Endodermal cell (in vitro differentiated cells): ENCODE measurements at regions not wholly inside any gene's neighbourhood (a gene's known extent, or its start where the extent isn't known, plus 50 kb on each side); places are given as distances from the start of the nearest gene placed in this dataset.

ENCODE experiments used
- DNase-seq: peaks from one replicate; pipeline ENCODE4 v3.0.0-alpha.2; 2017
- H3K27ac ChIP-seq: 2 replicates; pipeline ENCODE4 v1.5.1; 2013; ENCODE audit warnings: mild to moderate bottlenecking, low read depth, low read length, moderate library complexity
- H3K27me3 ChIP-seq: 2 replicates; pipeline ENCODE4 v1.6.1; 2013; ENCODE audit warnings: mild to moderate bottlenecking, low read length, moderate library complexity; ENCODE audit not compliant: insufficient read depth, control insufficient read depth, poor library complexity, severe bottlenecking
- H3K36me3 ChIP-seq: 2 replicates; pipeline ENCODE4 v1.7.0; 2013; ENCODE audit warnings: mild to moderate bottlenecking, low read length, moderate library complexity; ENCODE audit not compliant: control insufficient read depth, insufficient read depth
- H3K4me1 ChIP-seq: one replicate; pipeline ENCODE4 v1.7.0; 2013; ENCODE audit warnings: low read length; ENCODE audit not compliant: control insufficient read depth, insufficient read depth
- H3K4me3 ChIP-seq: 2 replicates; pipeline ENCODE4 v1.5.1; 2013; ENCODE audit warnings: mild to moderate bottlenecking, low read length, moderate library complexity
- H3K9ac ChIP-seq: 2 replicates; pipeline ENCODE4 v1.6.1; 2013; ENCODE audit warnings: mild to moderate bottlenecking, low read length, moderate library complexity; ENCODE audit not compliant: poor library complexity, severe bottlenecking; ENCODE audit errors: extremely low read depth
- H3K9me3 ChIP-seq: 2 replicates; pipeline ENCODE4 v1.6.1; 2013; ENCODE audit warnings: mild to moderate bottlenecking, low read length, moderate library complexity; ENCODE audit not compliant: control insufficient read depth
- H3K27ac Mint-ChIP-seq: 2 replicates; pipeline ENCODE4 v1.8.0; 2020; ENCODE audit warnings: mixed read lengths
- H3K27me3 Mint-ChIP-seq: 2 replicates; pipeline ENCODE4 v1.8.0; 2021; ENCODE audit warnings: mild to moderate bottlenecking, mixed read lengths; ENCODE audit not compliant: insufficient read depth
- H3K36me3 Mint-ChIP-seq: 2 replicates; pipeline ENCODE4 v1.8.0; 2020; ENCODE audit warnings: low read depth, mixed read lengths
- H3K4me1 Mint-ChIP-seq: 2 replicates; pipeline ENCODE4 v1.8.0; 2020; ENCODE audit warnings: mixed read lengths
- H3K4me3 Mint-ChIP-seq: 2 replicates; pipeline ENCODE4 v1.8.0; 2020; ENCODE audit warnings: mild to moderate bottlenecking, moderate library complexity, mixed read lengths
- H3K9me3 Mint-ChIP-seq: 2 replicates; pipeline ENCODE4 v1.8.0; 2020; ENCODE audit warnings: mild to moderate bottlenecking, mixed read lengths
- CTCF ChIP-seq: fragments of 200-600 bp; sonication (generic); conservative IDR thresholded peaks from 2 replicates; pipeline ENCODE4 v1.5.0; 2021; ENCODE audit warnings: antibody characterized with exemption, mild to moderate bottlenecking
- whole genome bisulfite sequencing, 2 experiments: methylation state at CpG; one replicate each; pipeline versions ENCODE4 v1.1.5 to v1.1.7; 2013; ENCODE audit warnings: missing lambda C conversion rate in 2 of 2, mixed read lengths in 1 of 2; ENCODE audit not compliant: insufficient coverage in 1 of 2, insufficient read length in 1 of 2; 5-methylcytosine and 5-hydroxymethylcytosine counted together

DNA sequence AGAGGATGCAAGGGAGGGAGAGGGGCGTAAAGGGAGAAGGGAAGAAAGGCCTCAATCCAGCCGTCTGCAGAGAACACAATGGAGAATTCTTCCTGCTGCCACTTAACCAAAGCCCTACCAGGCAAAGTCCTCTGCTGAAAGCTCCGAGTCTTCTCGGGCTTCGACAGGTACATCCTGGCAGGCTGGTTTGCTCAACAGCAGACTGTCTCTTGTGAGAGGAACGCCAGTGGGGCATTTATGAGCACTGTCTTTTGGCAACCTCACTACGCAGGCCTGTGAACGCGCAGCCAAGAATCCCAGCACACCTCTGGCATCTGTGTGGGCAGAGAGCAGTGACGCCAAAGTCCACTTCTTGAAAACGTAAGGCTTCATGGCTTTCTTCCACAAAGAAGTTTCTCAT is 207.5 kb upstream of the FAM9B start:
- Histone ChIP-seq H3K36me3 (no peaks in the 10 kb centered on the region), H3K27ac (no peak overlapping the region), H3K4me1 (no peaks in the 10 kb centered on the region), H3K9ac (no peak overlapping the region), H3K4me3 (no peak overlapping the region), H3K27me3 (no peaks in the 10 kb centered on the region), H3K9me3 (no peaks in the 10 kb centered on the region)
- Mint-ChIP-seq H3K4me1 (no peaks in the 10 kb centered on the region), H3K27ac (no peak overlapping the region), H3K9me3 (peaks cover 42% of the 10 kb centered on the region), H3K4me3 (no peak overlapping the region), H3K36me3 (no peaks in the 10 kb centered on the region), H3K27me3 (no peaks in the 10 kb centered on the region)
- WGBS, 2 experiments = 90 to 92% methylated on average over 4 to 11 of the region's 11 CpGs
- no peak for TF ChIP-seq CTCF
- no peak for DNase-seq

- Mint-ChIP-seq H3K4me1 (no peaks in the 10 kb centered on the region), H3K36me3 (no peaks in the 10 kb centered on the region), H3K9me3 (peaks cover 53% of the 10 kb centered on the region), H3K4me3 (no peak overlapping the region), H3K27ac (no peak overlapping the region), H3K27me3 (no peaks in the 10 kb centered on the region)
- no peak for TF ChIP-seq CTCF
- no peaks in the 10 kb centered on the region for H3K27me3 ChIP-seq
- no peaks in the 10 kb centered on the region for H3K4me1 ChIP-seq
- no peak overlapping the region for H3K4me3 ChIP-seq
- no peak for DNase-seq
- no peaks in the 10 kb centered on the region for H3K36me3 ChIP-seq
- WGBS, 2 experiments = 96 to 100% methylated on average over 2 to 8 of the region's 8 CpGs
- no peak overlapping the region for H3K9ac ChIP-seq
- no peak overlapping the region for H3K27ac ChIP-seq
- H3K9me3 ChIP-seq = no peaks in the 10 kb centered on the region
Observed at GRCh38 chrX:9249051-9249846, 215.3 kb upstream of the FAM9B start.

- peaks cover 55% of the 10 kb centered on the region for H3K9me3 Mint-ChIP-seq
Observed at GRCh38 chrX:9252182-9252581, 212.7 kb upstream of the TBL1X start.

More at GRCh38 chrX:9252182-9252581, 212.7 kb upstream of the TBL1X start:
- Histone ChIP-seq H3K4me3 (no peak overlapping the region), H3K9me3 (no peaks in the 10 kb centered on the region), H3K9ac (no peak overlapping the region), H3K4me1 (no peaks in the 10 kb centered on the region), H3K27me3 (no peaks in the 10 kb centered on the region), H3K36me3 (no peaks in the 10 kb centered on the region), H3K27ac (no peak overlapping the region)
- H3K4me1 Mint-ChIP-seq = no peaks in the 10 kb centered on the region
- no peak overlapping the region for H3K4me3 Mint-ChIP-seq
- H3K36me3 Mint-ChIP-seq = no peaks in the 10 kb centered on the region
- no peaks in the 10 kb centered on the region for H3K27me3 Mint-ChIP-seq
- peak; percentile 48 for DNase-seq
- WGBS, 2 experiments = 44% methylated on average over 4 of the region's 4 CpGs; no CpG with 5 or more reads in 1 of the 2 experiments
- H3K27ac Mint-ChIP-seq = no peak overlapping the region
- no peak for TF ChIP-seq CTCF
